ENCODE measurements at regions not wholly inside any gene's neighbourhood (a gene's known extent, or its start where the extent isn't known, plus 50 kb on each side); places are given as distances from the start of the nearest gene placed in this dataset.

- ChIA-PET POLR2A (interaction anchor here (1.1 to 1.4 kb wide), 3 partner anchors 12 to 132 kb away, joined by 3 to 4 read pairs (median 3); partner anchors contain the start of gene GADD45A), CTCF (interaction anchor here (1.0 to 3.0 kb wide), 5 partner anchors 10 to 216 kb away, joined by 4 to 13 read pairs (median 5); no protein-coding TSS in a partner anchor), RAD21 (ENCODE audit: low non-redundant PET in 1 of 2, low total read pairs in 2 of 2, uncharacterized antibody in 2 of 2, unreplicated experiment in 2 of 2) (no interaction called here)
- no peaks in the 10 kb centered on the region for H3K36me3 ChIP-seq (ENCODE audit: control insufficient read depth in 1 of 2, insufficient read depth in 2 of 2, low read length in 2 of 2)
- H3K4me2 ChIP-seq (ENCODE audit: low read length), result peak overlapping the region; percentile 38
- H4K20me1 ChIP-seq (ENCODE audit: insufficient read depth), result no peaks in the 10 kb centered on the region
- H3K4me3 ChIP-seq (replicated peaks in 1 of 2; ENCODE audit: low read depth in 1 of 2, low read length in 2 of 2), result no peak overlapping the region
- peak; percentile 91 for ATAC-seq
- no peaks in the 10 kb centered on the region for H3K27me3 ChIP-seq (ENCODE audit: insufficient read depth, low read length)
- H3K27ac ChIP-seq (ENCODE audit: low read depth, low read length), result no peak overlapping the region
- H3K9ac ChIP-seq (ENCODE audit: low read length), result no peak overlapping the region
- H3K9me3 ChIP-seq (ENCODE audit: control insufficient read depth in 1 of 2, insufficient read depth in 1 of 2, low read depth in 1 of 2, low read length in 2 of 2), result no peaks in the 10 kb centered on the region
- H2AFZ ChIP-seq (ENCODE audit: low read depth, low read length, poor library complexity, severe bottlenecking), result peak overlapping the region; percentile 74
- no peak for TF ChIP-seq SIN3A (IDR thresholded peaks at IDR 0.05; ENCODE audit: low read depth)
- TF ChIP-seq EZH2 (IDR thresholded peaks at IDR 0.05), result no peak
- TF ChIP-seq ATF3 (IDR thresholded peaks at IDR 0.05), result no peak
- no peak for TF ChIP-seq POLR2AphosphoS5 (IDR thresholded peaks at IDR 0.05; ENCODE audit: low read depth, low read length)
- TF ChIP-seq TCF7L2 (IDR thresholded peaks at IDR 0.05; ENCODE audit: borderline replicate concordance, extremely low read depth, insufficient read depth, insufficient read length), result no peak
- 0 out of 2 replicates have a peak, but pooled peaks have one; percentile 4 for TF ChIP-seq RAD21 (IDR thresholded peaks at IDR 0.05; ENCODE audit: low read depth)
- no peak for TF ChIP-seq EZH2phosphoT487 (IDR thresholded peaks at IDR 0.05; ENCODE audit: borderline replicate concordance)
- TF ChIP-seq MAX (IDR thresholded peaks at IDR 0.05), result peak; percentile 96
- no peak for TF ChIP-seq POLR2A (IDR thresholded peaks at IDR 0.05; ENCODE audit: borderline replicate concordance, extremely low read depth, insufficient read depth, insufficient read length)
- TF ChIP-seq REST (IDR thresholded peaks at IDR 0.05; ENCODE audit: low read depth), result no peak
- peak; percentile 7 to 29 (median 22); a peak in 2 of 6 replicates for TF ChIP-seq CTCF (IDR thresholded peaks at IDR 0.05 in 2 of 3, conservative IDR thresholded peaks at IDR 0.05 in 1 of 3; ENCODE audit: borderline replicate concordance in 1 of 3, insufficient read depth in 1 of 3, low read depth in 2 of 3, low read length in 2 of 3)
- peak; percentile 87; the same call in 1 of the 2 replicates for TF ChIP-seq CBX3 (IDR thresholded peaks at IDR 0.05; ENCODE audit: low read depth)
- TF ChIP-seq JUND (IDR thresholded peaks at IDR 0.05), result peak; percentile 61; the same call in 1 of the 2 replicates
- peak; percentile 49; the same call in 1 of the 2 replicates for TF ChIP-seq SP1 (IDR thresholded peaks at IDR 0.05; ENCODE audit: low read depth)
- no peak for TF ChIP-seq SRF (IDR thresholded peaks at IDR 0.05; ENCODE audit: low read depth)
- peak; percentile 51; the same call in 1 of the 2 replicates for TF ChIP-seq FOSL1 (IDR thresholded peaks at IDR 0.05; ENCODE audit: low read depth)
- no peak for TF ChIP-seq ZFX (IDR thresholded peaks at IDR 0.05)
- no peak for TF ChIP-seq CEBPB (IDR thresholded peaks at IDR 0.05; ENCODE audit: low read depth)
- no peak for TF ChIP-seq ZBTB33 (IDR thresholded peaks at IDR 0.05; ENCODE audit: extremely low read depth, insufficient replicate concordance, low read length)
- intact Hi-C loops (cut with micrococcal nuclease), result no loop called here
- H3K9me2 ChIP-seq (ENCODE audit: insufficient read depth), result no peaks in the 10 kb centered on the region
- no peaks in the 10 kb centered on the region for H3K79me2 ChIP-seq (ENCODE audit: insufficient read depth, low read length)
- H3K4me1 ChIP-seq (ENCODE audit: control insufficient read depth in 1 of 2, insufficient read depth in 2 of 2, low read length in 2 of 2), result peaks cover 9 to 28% of the 10 kb centered on the region in 2 experiments
- DNase-seq (ENCODE audit: low read depth, low spot score), result no peak
- BruUV-seq (replicated peaks), result no TSS peak
Measured at GRCh38 chr1:67552336-67552759, 122.1 kb upstream of the SERBP1 start.
